ENCODE measurements at regions not wholly inside any gene's neighbourhood (a gene's known extent, or its start where the extent isn't known, plus 50 kb on each side); places are given as distances from the start of the nearest gene placed in this dataset.

DNA sequence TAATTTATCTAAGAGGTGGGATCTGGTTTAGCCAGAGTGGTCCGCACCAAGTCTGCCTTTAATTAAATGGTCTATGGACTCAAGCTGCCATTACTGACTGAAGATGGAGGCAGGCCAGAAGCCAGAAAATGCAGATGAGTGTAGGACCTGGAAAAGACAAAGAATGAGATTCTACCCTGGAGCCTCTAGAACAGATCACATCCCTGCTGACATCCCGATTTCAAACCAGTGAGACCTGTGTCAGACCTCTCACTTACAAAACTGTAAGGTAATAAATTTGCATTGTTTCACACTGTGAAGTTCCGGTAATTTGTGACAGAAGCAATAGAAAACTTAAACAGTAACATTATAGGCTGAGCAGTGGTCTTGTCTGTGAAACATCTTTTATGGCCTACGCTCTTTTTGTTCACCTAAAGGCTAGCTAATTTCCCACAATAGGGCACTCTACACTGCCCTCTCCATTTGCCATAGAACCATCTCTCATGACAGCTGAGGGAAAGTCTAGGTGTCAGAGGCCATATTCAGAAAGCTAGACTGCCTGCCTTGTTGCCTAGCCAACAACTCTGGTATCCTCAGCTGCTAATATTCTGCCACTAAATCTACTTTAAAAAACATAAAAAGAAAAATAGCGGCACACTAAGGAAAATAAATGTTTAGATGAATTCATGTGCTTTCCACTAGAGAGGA is 1396.2 kb upstream of the PIK3C3 start:
- Histone ChIP-seq H3K27ac (no peak overlapping the region), H3K9me3 (peaks cover 0 to 3% (median 0%) of the 10 kb centered on the region in 8 donors), H3K36me3 (no peaks in the 10 kb centered on the region), H3K4me3 (no peak overlapping the region), H3K4me1 (no peaks in the 10 kb centered on the region), H3K27me3 (replicated peaks in 1 of 7) (no peaks in the 10 kb centered on the region)
- TF ChIP-seq POLR2A (IDR thresholded peaks at IDR 0.05): no peak
- TF ChIP-seq, protein P1, sequence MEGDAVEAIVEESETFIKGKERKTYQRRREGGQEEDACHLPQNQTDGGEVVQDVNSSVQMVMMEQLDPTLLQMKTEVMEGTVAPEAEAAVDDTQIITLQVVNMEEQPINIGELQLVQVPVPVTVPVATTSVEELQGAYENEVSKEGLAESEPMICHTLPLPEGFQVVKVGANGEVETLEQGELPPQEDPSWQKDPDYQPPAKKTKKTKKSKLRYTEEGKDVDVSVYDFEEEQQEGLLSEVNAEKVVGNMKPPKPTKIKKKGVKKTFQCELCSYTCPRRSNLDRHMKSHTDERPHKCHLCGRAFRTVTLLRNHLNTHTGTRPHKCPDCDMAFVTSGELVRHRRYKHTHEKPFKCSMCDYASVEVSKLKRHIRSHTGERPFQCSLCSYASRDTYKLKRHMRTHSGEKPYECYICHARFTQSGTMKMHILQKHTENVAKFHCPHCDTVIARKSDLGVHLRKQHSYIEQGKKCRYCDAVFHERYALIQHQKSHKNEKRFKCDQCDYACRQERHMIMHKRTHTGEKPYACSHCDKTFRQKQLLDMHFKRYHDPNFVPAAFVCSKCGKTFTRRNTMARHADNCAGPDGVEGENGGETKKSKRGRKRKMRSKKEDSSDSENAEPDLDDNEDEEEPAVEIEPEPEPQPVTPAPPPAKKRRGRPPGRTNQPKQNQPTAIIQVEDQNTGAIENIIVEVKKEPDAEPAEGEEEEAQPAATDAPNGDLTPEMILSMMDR (IDR thresholded peaks at IDR 0.05 in 8 of 11, conservative IDR thresholded peaks at IDR 0.05 in 3 of 11): no peak
- TF ChIP-seq POLR2AphosphoS5 (IDR thresholded peaks at IDR 0.05): no peak
- WGBS, 5 donors: 85 to 92% (median 88%) methylated on average over 5 of the region's 5 CpGs
- no peak for DNase-seq
- intact Hi-C loops (cut with DNase I; ENCODE audit: low total_unique reads): no loop called here

DNA sequence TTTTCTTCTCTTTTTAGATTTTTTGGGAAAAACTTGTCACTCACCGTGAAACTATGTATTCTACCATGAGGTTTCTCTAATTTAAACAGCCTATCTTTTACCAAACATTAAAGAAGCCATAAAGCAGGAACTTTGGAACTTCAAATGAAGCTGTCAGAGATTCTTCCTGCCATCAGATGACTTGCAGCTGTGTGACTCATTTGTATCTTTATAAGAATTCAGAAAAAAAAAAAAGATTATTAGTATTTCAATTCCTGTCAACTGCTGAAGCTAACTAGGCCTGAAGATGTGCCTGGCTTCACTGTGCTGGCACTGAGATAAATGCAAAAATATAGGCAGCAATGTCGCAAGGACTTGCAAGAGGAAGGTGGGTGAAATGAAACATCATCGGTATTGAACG is 1399.1 kb upstream of the PIK3C3 start:
- DNase-seq: no peak
- WGBS, 5 donors: 82 to 93% (median 87%) methylated on average over 4 of the region's 4 CpGs

DNA sequence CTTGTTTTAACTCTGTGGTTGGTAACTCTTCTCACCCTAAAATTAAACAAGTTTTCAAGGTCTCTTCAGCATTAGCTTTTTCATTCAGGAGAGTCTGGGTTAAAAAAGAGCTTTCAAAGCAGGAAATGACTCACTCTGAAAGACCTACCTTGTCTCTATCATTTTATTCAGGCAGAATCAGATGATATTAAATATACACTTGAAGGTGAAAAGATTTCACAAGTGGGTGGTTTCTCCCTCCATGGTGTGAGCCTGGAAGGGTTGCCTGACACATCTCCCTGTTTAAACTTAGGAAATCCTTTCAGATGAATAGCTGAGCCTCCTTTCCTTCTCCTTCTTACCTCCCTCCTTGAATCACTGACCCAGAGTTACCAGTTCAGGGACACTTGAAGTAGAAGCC is 1402.0 kb upstream of the PIK3C3 start:
- H3K4me3 ChIP-seq: no peak overlapping the region
- H3K36me3 ChIP-seq: no peaks in the 10 kb centered on the region
- peaks cover 0 to 4% (median 0%) of the 10 kb centered on the region in 8 donors for H3K9me3 ChIP-seq
- intact Hi-C loops (cut with DNase I; ENCODE audit: low total_unique reads): no loop called here
- H3K27me3 ChIP-seq (replicated peaks in 1 of 7): no peaks in the 10 kb centered on the region
- no peak for DNase-seq
- TF ChIP-seq, protein P1 (IDR thresholded peaks at IDR 0.05 in 8 of 11, conservative IDR thresholded peaks at IDR 0.05 in 3 of 11): no peak
- no peak for TF ChIP-seq POLR2AphosphoS5 (IDR thresholded peaks at IDR 0.05)
- no peak for TF ChIP-seq POLR2A (IDR thresholded peaks at IDR 0.05)
- no peak overlapping the region for H3K27ac ChIP-seq
- H3K4me1 ChIP-seq: no peaks in the 10 kb centered on the region

More for the DNA sequence above, 1399.1 kb upstream of the PIK3C3 start:
- H3K9me3 ChIP-seq: peaks cover 0 to 3% (median 0%) of the 10 kb centered on the region in 8 donors
- intact Hi-C loops (cut with DNase I; ENCODE audit: low total_unique reads): no loop called here
- H3K4me1 ChIP-seq: no peaks in the 10 kb centered on the region
- no peak overlapping the region for H3K27ac ChIP-seq
- H3K36me3 ChIP-seq: no peaks in the 10 kb centered on the region
- H3K4me3 ChIP-seq: no peak overlapping the region
- H3K27me3 ChIP-seq (replicated peaks in 1 of 7): no peaks in the 10 kb centered on the region
- TF ChIP-seq, protein P1 (IDR thresholded peaks at IDR 0.05 in 8 of 11, conservative IDR thresholded peaks at IDR 0.05 in 3 of 11): no peak
- no peak for TF ChIP-seq POLR2AphosphoS5 (IDR thresholded peaks at IDR 0.05)
- TF ChIP-seq POLR2A (IDR thresholded peaks at IDR 0.05): no peak

DNA sequence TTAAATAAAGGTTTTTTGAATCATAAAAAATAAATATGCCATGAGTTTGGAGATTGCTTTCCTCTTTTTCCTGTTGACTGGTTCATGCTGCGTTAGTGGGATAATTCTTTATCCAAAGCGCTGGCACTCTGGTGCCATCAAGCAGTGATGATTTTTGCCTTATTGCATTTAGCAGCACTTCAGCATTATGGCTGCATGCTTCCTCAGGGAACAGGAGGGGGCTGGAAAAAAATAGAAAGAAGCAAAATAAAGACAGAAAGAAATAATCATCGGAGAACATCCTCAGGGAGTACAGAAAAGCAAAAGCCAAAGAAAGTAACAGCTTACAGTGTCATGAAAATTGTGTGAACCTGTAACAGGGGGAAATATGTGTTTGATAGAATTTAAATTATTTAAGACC is 1408.2 kb upstream of the PIK3C3 start:
- Histone ChIP-seq H3K27ac (no peak overlapping the region), H3K9me3 (peaks cover 0 to 4% (median 0%) of the 10 kb centered on the region in 8 donors), H3K27me3 (replicated peaks in 1 of 7) (no peaks in the 10 kb centered on the region), H3K4me3 (no peak overlapping the region), H3K4me1 (no peaks in the 10 kb centered on the region), H3K36me3 (no peaks in the 10 kb centered on the region)
- 88 to 93% (median 91%) methylated on average over 3 of the region's 3 CpGs for WGBS, 5 donors
- no peak for DNase-seq
- intact Hi-C loops (cut with DNase I; ENCODE audit: low total_unique reads): no loop called here
- no peak for TF ChIP-seq POLR2AphosphoS5 (IDR thresholded peaks at IDR 0.05)
- TF ChIP-seq, protein P1 (IDR thresholded peaks at IDR 0.05 in 8 of 11, conservative IDR thresholded peaks at IDR 0.05 in 3 of 11): no peak
- no peak for TF ChIP-seq POLR2A (IDR thresholded peaks at IDR 0.05)
